K562 (cell line): ENCODE measurements at regions not wholly inside any gene's neighbourhood (a gene's known extent, or its start where the extent isn't known, plus 50 kb on each side); places are given as distances from the start of the nearest gene placed in this dataset.

Experiments used
- ATAC-seq: fragments of 200-7000 bp; cut with Tn5 transposase; 3 replicates; pipeline ENCODE4 v1.9.1; 2020; ENCODE audit warnings: moderate library complexity
- BruUV-seq: library from RNA; stranded (reverse); fragments of 400-500 nt; replicated peaks from 2 replicates; lab custom pipeline; 2021; lab: Mats Ljungman, UMichigan
- CTCF ChIA-PET: fragments of 300-600 bp; formaldehyde crosslinking; extraction: SDS; loops from one replicate; lab custom pipeline; 2021; ENCODE audit warnings: low intra/inter-chr PET ratio; lab: Yijun Ruan, JAX
- POLR2A ChIA-PET: fragments of 300-600, 350-650 bp; sonication (Branson Sonifier 250); formaldehyde crosslinking; extraction: SDS; loops from one replicate; lab custom pipeline; 2021; ENCODE audit warnings: antibody characterized with exemption, inconsistent platforms; lab: Yijun Ruan, JAX
- DNase-seq, 4 experiments: peaks; one replicate each; pipeline versions ENCODE4 v3.0.0 to v3.0.0-alpha.2; 2011 to 2018; ENCODE audit warnings: low spot score in 3 of 4, mixed read lengths in 3 of 4; ENCODE audit errors: extremely low read depth in 1 of 4
- FAIRE-seq: peaks from 2 replicates; lab custom pipeline; 2011; peaks lifted over from hg19 to GRCh38; lab: Jason Lieb, UNC
- H2AFZ ChIP-seq: 2 replicates; pipeline ENCODE4 v1.6.0; 2011; ENCODE audit warnings: low read depth, low read length, control low read depth, inconsistent platforms
- H3K27ac ChIP-seq: fragments of 200-600 bp; 3 replicates; pipeline ENCODE4 v1.8.0; 2011; ENCODE audit warnings: low read depth, mild to moderate bottlenecking, control low read depth, inconsistent platforms, low read length, moderate library complexity, mixed read lengths; ENCODE audit errors: extremely low read depth
- H3K27me3 ChIP-seq, 2 experiments: fragments of 300-600 bp in 1 of 2; 2 replicates in 1 of 2; 3 replicates in 1 of 2; pipeline versions ENCODE4 v1.6.0 to v1.8.0; 2011; ENCODE audit warnings: inconsistent platforms in 2 of 2, low read length in 2 of 2, mild to moderate bottlenecking in 1 of 2, mixed read lengths in 1 of 2, moderate library complexity in 1 of 2; ENCODE audit not compliant: control insufficient read depth in 2 of 2, insufficient read depth in 2 of 2
- H3K36me3 ChIP-seq: fragments of 300-600 bp; 3 replicates; pipeline ENCODE4 v1.8.0; 2011; ENCODE audit warnings: mild to moderate bottlenecking, low read length, inconsistent platforms; ENCODE audit not compliant: control insufficient read depth, insufficient read depth
- H3K4me1 ChIP-seq, 2 experiments: fragments of 200-600 bp in 1 of 2; replicated peaks in 1 of 2; 2 replicates in 1 of 2; 3 replicates in 1 of 2; pipeline versions ENCODE4 v1.5.1 to v1.8.0; 2011; ENCODE audit warnings: inconsistent platforms in 2 of 2, low read length in 2 of 2, mild to moderate bottlenecking in 1 of 2, mixed read lengths in 1 of 2, moderate library complexity in 1 of 2; ENCODE audit not compliant: control insufficient read depth in 2 of 2, insufficient read depth in 2 of 2
- H3K4me2 ChIP-seq: 2 replicates; pipeline ENCODE4 v1.6.1; 2011; ENCODE audit warnings: low read length, control low read depth, inconsistent platforms, mixed read lengths; ENCODE audit not compliant: insufficient read depth
- H3K4me3 ChIP-seq: fragments of 200-600 bp; sonication (generic), shearing (Covaris generic); 2 replicates; pipeline ENCODE4 v1.5.1; 2016; ENCODE audit warnings: control low read depth, inconsistent platforms
- H3K79me2 ChIP-seq: fragments of 200-600 bp; 3 replicates; pipeline ENCODE4 v1.8.0; 2011; ENCODE audit warnings: low read length, inconsistent platforms; ENCODE audit not compliant: control insufficient read depth, insufficient read depth
- H3K9ac ChIP-seq, 2 experiments: 2 replicates each; pipeline versions ENCODE4 v1.6.0 to v1.6.1; 2011; ENCODE audit warnings: low read depth in 2 of 2, low read length in 2 of 2, control low read depth in 1 of 2, inconsistent platforms in 1 of 2, mild to moderate bottlenecking in 1 of 2, mixed read lengths in 1 of 2; ENCODE audit not compliant: insufficient read depth in 1 of 2
- H3K9me1 ChIP-seq: one replicate; pipeline ENCODE4 v1.6.0; 2011; ENCODE audit warnings: inconsistent platforms, mild to moderate bottlenecking, low read length, moderate library complexity; ENCODE audit not compliant: control insufficient read depth, insufficient read depth
- H3K9me3 ChIP-seq: replicated peaks from 2 replicates; pipeline ENCODE4 v1.5.1; 2011; ENCODE audit warnings: low read depth, low read length, inconsistent platforms; ENCODE audit not compliant: control insufficient read depth, insufficient read depth
- H4K20me1 ChIP-seq: replicated peaks from 2 replicates; pipeline ENCODE4 v1.6.1; 2011; ENCODE audit warnings: low read length, inconsistent platforms, mixed read lengths; ENCODE audit not compliant: control insufficient read depth, insufficient read depth
- ARID1B ChIP-seq: fragments of 450-650 bp; IDR thresholded peaks from 2 replicates; pipeline ENCODE4 v1.6.1; 2016; ENCODE audit warnings: antibody characterized with exemption, mild to moderate bottlenecking, inconsistent platforms
- ATF1 ChIP-seq, 2 experiments: fragments of 450-650 bp in 1 of 2; IDR thresholded peaks; 2 replicates each; pipeline ENCODE4 v1.6.1; 2016; ENCODE audit warnings: missing compliant biosample characterization in 1 of 2, missing genetic modification characterization in 1 of 2
- ESRRA ChIP-seq: fragments of 450-650 bp; IDR thresholded peaks from 2 replicates; pipeline ENCODE4 v1.6.1; 2014; ENCODE audit warnings: low read depth, mild to moderate bottlenecking, moderate library complexity, borderline replicate concordance
- HDAC2 ChIP-seq: fragments of 450-650 bp; IDR thresholded peaks from 2 replicates; pipeline ENCODE4 v1.6.1; 2016; ENCODE audit warnings: mild to moderate bottlenecking
- KHSRP ChIP-seq: fragments of 450-650 bp; IDR thresholded peaks from 2 replicates; pipeline ENCODE4 v1.6.1; 2017
- KLF1 ChIP-seq: fragments of 450-650 bp; IDR thresholded peaks from 2 replicates; pipeline ENCODE4 v1.6.1; 2016; ENCODE audit warnings: missing genetic modification characterization, missing compliant biosample characterization
- MCM2 ChIP-seq: fragments of 450-650 bp; IDR thresholded peaks from 2 replicates; pipeline ENCODE4 v1.6.1; 2017; ENCODE audit warnings: low read depth, mild to moderate bottlenecking
- MXI1 ChIP-seq: IDR thresholded peaks from 2 replicates; pipeline ENCODE4 v1.6.1; 2011; ENCODE audit warnings: low read depth, mild to moderate bottlenecking, improper control_type of control experiment, low read length
- OTX1 ChIP-seq: fragments of 450-650 bp; formaldehyde crosslinking; IDR thresholded peaks from 2 replicates; pipeline ENCODE4 v1.4.0; 2022; ENCODE audit warnings: mild to moderate bottlenecking
- SREBF2 ChIP-seq: sonication (generic); formaldehyde crosslinking; IDR thresholded peaks from 2 replicates; pipeline ENCODE4 v1.4.0; 2020; ENCODE audit warnings: mild to moderate bottlenecking, missing genetic modification reagents
- SRSF1 ChIP-seq: fragments of 200-400 bp; formaldehyde crosslinking; IDR thresholded peaks from 2 replicates; pipeline ENCODE4 v1.6.1; 2017; ENCODE audit warnings: mild to moderate bottlenecking, low read depth, low read length, moderate library complexity
- ZC3H4 ChIP-seq: sonication (generic); formaldehyde crosslinking; IDR thresholded peaks from 2 replicates; pipeline ENCODE4 v1.9.0; 2021; ENCODE audit warnings: missing genetic modification reagents, borderline replicate concordance
- ZC3H8 ChIP-seq: fragments of 450-650 bp; IDR thresholded peaks from 2 replicates; pipeline ENCODE4 v1.6.1; 2017
- ZNF140 ChIP-seq: fragments of 250-450 bp; sonication (Bioruptor Pico); IDR thresholded peaks from 2 replicates; pipeline ENCODE4 v1.8.0; 2021; ENCODE audit warnings: moderate library complexity, mild to moderate bottlenecking, inconsistent platforms
- ZNF584 ChIP-seq: fragments of 200-800 bp; sonication (Bioruptor generic); IDR thresholded peaks from 2 replicates; pipeline ENCODE4 v1.6.1; 2016; ENCODE audit warnings: low read depth, mild to moderate bottlenecking, missing genetic modification characterization, missing compliant biosample characterization
- ZNF780A ChIP-seq: fragments of 250-450 bp; sonication (Bioruptor Pico); IDR thresholded peaks from 2 replicates; pipeline ENCODE4 v1.5.0; 2021; ENCODE audit warnings: mild to moderate bottlenecking
- WGBS: fragments of 100-300 bp; shearing (Covaris generic); methylation state at CpG from one replicate; pipeline ENCODE4 v1.1.6; 2016; ENCODE audit warnings: low coverage, mixed read lengths; ENCODE audit not compliant: insufficient coverage; ENCODE audit errors: missing lambda C conversion rate; 5-methylcytosine and 5-hydroxymethylcytosine counted together
- in situ Hi-C: fragments of 300-500 bp; cut with MboI; formaldehyde crosslinking; loops from 4 replicates; pipeline ENCODE4 v1.15.0; 2018; ENCODE audit warnings: inconsistent platforms, mixed read lengths
- intact Hi-C: fragments of 100-400 bp; cut with micrococcal nuclease; formaldehyde crosslinking; loops from 2 replicates; pipeline ENCODE4 v1.14.2; 2022
- TF ChIP-seq, protein P1 (sequence below): fragments of 200-400 bp; formaldehyde crosslinking; IDR thresholded peaks from 2 replicates; pipeline ENCODE4 v1.6.1; 2017; ENCODE audit warnings: mild to moderate bottlenecking, low read depth, low read length, moderate library complexity
- TF ChIP-seq, protein P2 (sequence below): fragments of 250-450 bp; sonication (Bioruptor Pico); IDR thresholded peaks from 2 replicates; pipeline ENCODE4 v1.4.0; 2020; ENCODE audit warnings: mild to moderate bottlenecking, moderate library complexity

DNA sequence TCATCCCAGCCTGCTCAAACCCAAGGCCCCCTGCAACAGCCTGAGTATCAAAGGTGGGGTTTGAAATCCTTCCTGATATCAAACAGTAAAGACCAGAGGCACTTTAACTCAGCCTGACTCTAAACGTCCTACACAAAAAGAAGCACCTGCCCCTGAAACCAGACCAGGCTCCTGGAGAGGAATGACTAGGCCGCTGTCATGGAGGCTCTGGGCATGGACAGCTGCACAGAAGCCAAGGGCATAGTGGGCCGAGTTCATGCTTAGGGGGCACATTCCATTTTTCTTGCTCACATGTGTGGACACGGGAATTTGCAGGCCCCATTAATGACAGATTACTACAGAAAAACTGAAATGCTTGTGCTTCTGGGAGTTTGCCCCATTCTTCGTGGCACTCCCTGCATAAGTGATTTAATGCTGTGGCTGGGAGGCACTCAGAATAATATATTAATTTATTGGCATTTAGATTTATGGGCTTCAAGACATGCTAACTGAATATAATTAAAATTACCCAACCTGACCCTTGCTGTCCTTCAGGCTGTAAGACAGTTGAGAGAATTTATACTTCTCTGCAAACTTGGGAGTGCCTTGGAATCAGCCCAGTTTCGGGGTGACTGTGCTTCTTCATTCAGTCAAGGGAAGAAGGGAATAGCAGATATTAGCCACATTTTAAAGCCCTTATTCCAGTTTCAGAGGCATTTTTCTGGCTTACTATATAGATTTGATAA is 105.5 kb downstream of the GYPC start:
- H3K9me3 ChIP-seq = no peaks in the 10 kb centered on the region
- no peak overlapping the region for H3K27ac ChIP-seq
- no peaks in the 10 kb centered on the region for H3K9me1 ChIP-seq
- ATAC-seq (no peak), DNase-seq (no peak), FAIRE-seq (no peak)
- no peak overlapping the region for H3K4me2 ChIP-seq
- H3K4me3 ChIP-seq = no peak overlapping the region
- BruUV-seq = no TSS peak
- H3K4me1 ChIP-seq = no peaks in the 10 kb centered on the region
- in situ Hi-C loops = no loop called here
- no peaks in the 10 kb centered on the region for H3K79me2 ChIP-seq
- POLR2A ChIA-PET = interaction anchor here (0.7 to 1.1 kb wide), 2 partner anchors 13 to 1051 kb away, joined by 3 read pairs; no protein-coding TSS in a partner anchor
- no peaks in the 10 kb centered on the region for H4K20me1 ChIP-seq
- WGBS = 5% methylated on average over 6 of the region's 6 CpGs
- TF ChIP-seq KHSRP (no peak), SRSF1 (no peak), MCM2 (no peak), ATF1 (CRISPR knock-in tag; IDR thresholded peaks at IDR 0.05) (no peak), ATF1 (tag; IDR thresholded peaks at IDR 0.05) (no peak), MXI1 (no peak), SREBF2 (no peak), ESRRA (no peak), OTX1 (CRISPR knock-in tag) (no peak), ZNF780A (no peak), ARID1B (no peak), KLF1 (no peak), ZNF584 (no peak), ZC3H4 (no peak), ZC3H8 (no peak), ZNF140 (CRISPR knock-in tag) (no peak), HDAC2 (no peak)
- TF ChIP-seq, protein P1, sequence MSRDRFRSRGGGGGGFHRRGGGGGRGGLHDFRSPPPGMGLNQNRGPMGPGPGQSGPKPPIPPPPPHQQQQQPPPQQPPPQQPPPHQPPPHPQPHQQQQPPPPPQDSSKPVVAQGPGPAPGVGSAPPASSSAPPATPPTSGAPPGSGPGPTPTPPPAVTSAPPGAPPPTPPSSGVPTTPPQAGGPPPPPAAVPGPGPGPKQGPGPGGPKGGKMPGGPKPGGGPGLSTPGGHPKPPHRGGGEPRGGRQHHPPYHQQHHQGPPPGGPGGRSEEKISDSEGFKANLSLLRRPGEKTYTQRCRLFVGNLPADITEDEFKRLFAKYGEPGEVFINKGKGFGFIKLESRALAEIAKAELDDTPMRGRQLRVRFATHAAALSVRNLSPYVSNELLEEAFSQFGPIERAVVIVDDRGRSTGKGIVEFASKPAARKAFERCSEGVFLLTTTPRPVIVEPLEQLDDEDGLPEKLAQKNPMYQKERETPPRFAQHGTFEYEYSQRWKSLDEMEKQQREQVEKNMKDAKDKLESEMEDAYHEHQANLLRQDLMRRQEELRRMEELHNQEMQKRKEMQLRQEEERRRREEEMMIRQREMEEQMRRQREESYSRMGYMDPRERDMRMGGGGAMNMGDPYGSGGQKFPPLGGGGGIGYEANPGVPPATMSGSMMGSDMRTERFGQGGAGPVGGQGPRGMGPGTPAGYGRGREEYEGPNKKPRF = no peak
- TF ChIP-seq, protein P2, sequence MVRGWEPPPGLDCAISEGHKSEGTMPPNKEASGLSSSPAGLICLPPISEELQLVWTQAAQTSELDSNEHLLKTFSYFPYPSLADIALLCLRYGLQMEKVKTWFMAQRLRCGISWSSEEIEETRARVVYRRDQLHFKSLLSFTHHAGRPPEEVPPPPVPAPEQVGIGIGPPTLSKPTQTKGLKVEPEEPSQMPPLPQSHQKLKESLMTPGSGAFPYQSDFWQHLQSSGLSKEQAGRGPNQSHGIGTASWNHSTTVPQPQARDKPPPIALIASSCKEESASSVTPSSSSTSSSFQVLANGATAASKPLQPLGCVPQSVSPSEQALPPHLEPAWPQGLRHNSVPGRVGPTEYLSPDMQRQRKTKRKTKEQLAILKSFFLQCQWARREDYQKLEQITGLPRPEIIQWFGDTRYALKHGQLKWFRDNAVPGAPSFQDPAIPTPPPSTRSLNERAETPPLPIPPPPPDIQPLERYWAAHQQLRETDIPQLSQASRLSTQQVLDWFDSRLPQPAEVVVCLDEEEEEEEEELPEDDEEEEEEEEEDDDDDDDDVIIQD (CRISPR knock-in tag) = no peak
- intact Hi-C loops = no loop called here
- H3K27me3 ChIP-seq = no peaks in the 10 kb centered on the region; a peak in 1 of 5 replicates
- CTCF ChIA-PET = no interaction called here
- H3K9ac ChIP-seq = no peak overlapping the region
- no peak overlapping the region for H2AFZ ChIP-seq
- H3K36me3 ChIP-seq = no peaks in the 10 kb centered on the region
